Mucosa of gallbladder (tissue), 1 donor: ENCODE measurements at regions not wholly inside any gene's neighbourhood (a gene's known extent, or its start where the extent isn't known, plus 50 kb on each side); places are given as distances from the start of the nearest gene placed in this dataset.
A peak's percentile ranks its signal among the peaks of the same experiment; 100 is the strongest.

Experiments used
- DNase-seq: peaks from one replicate; pipeline ENCODE4 v3.0.0-alpha.2; 2020; ENCODE audit warnings: low spot score
- donor health status: DM: no; HTN: no; CAD: no.

GRCh38 chr7:52700349-52700748, 335.1 kb upstream of the POM121L12 start:
- DNase-seq, result no peak

DNA sequence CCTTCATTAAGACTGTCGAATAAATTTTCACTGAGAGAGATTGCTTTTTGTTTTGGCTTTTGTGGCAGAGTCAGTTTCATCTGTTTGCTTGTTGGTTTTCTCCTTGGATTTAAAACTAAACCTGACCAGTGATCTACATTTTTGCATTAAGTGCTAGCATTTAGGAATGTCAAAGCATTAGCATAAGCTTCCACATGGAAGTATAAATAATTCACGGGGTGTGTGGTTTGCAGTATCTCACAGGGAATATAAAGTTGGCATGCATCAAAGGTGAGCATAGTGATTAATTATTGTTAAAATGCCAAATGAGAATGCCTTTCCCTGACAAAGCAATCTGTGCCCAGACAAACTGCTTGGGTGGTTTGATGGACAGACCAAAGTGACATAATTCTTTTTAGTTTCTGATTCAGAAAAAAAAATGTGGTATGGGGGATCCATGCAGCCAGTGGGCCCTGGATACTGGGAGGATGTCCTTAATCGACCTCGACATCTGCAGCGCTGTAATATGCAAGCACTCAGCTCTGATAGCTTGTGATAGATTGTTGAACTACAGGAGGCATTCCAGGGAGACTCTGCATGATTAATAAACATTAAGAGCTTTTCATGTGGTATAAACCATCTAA, 339.3 kb upstream of the POM121L12 start:
- no peak for DNase-seq

DNA sequence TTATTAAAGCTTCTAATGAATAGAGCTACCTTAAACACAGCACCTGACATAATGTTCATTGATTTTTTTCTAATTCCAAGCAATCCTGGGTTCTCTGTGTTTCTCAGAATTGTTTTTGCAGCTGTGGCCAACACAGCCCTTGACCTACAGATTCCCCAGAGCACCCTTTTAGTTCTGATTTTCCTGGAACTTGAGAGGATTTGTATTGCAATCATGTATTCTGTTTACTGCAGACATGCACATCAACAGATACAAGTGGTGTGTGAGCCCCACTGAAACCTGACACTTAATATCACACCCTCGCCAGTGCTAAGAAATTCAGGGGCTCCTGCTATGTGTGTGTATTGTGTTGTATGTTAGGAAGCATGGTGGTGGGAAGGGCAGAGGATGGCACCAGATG, 344.2 kb upstream of the POM121L12 start:
- DNase-seq, result no peak

- DNase-seq, result no peak
Measured at GRCh38 chr7:52689912-52690311, 345.5 kb upstream of the POM121L12 start.

DNA sequence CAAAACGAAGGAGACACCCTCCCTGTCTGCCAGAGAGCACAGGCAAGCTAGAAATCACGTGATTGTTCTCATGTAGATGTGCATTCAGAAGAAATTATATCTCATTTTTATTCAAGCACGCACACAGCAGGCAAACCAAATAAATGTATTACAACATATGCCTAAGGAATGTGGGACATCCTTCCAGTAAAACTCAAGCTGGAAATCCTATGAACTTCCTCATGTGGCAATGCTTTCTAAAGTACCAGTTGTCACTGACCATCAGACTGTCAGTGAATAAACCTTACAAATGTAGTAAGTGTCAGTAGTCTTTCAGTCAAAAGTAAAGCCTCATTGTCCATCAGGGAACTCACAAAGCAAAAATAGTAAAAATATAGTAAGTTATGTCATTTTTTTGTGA, 350.1 kb upstream of the POM121L12 start:
- DNase-seq, result no peak

DNA sequence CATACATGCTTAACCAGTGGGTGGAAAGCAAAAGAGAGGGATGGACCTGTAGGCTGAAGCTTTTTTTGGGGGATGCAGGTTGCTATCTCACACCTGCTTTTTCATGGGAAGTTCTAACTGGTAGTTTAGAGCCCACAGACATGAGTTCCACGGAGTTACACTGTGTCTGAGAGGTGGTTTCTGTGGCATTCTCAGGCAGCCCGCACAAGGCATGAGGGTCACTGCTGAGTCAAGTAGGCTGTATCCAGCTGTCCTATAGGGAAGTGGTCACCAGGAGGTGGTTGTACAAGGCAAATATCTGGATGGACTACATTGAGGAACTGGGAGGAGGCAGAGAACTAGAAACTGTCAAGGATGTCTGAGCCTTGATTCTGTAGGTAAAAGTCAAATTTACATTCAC, 351.0 kb upstream of the POM121L12 start:
- no peak for DNase-seq

DNA sequence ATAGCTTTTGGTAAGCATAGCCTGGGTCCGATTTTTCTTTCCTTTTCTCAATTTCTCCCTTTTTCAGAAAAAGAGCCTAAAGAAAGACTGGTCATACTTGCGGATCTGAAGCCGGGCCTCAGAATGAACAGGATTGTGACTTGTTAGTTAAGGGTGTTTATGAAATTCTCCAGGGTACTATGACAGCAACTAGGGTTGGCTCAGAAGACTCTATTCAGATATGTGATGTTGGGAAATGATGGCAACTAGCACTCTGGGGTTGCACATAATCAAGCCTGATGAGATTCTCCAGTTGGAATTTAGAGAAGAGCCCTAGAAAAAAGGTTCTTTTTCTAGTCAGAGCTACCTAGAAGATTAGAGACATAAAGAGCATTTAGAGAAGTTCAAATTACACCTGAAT, 352.4 kb upstream of the POM121L12 start:
- no peak for DNase-seq

DNA sequence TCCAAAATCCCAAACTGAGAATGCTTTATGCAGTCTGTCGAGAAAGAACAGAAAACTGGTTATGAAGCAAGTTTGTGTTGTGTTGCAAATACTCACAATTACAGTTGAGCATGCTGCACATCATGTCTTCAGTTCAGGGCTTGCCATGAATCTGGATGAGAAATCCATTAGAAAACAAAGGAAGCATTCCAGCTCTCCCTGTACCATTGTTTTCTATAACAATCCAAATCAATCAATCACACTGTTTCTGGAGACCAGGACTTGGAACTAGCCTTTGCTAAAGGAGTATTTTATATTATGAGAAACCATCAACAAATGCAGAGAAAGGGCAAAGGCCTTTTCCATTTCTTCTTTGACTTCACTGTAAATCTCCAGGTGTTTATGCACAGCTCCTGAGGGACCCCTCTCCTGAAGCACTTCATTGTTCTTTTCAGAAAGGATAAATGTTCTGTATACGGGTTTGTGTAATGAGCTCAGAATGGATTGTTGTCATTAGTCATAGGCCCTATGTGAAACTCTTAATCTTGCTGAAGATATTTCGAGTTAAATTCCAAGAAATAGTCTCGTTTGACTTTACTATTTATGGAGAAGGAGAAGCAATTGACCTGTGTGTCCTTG, 364.7 kb upstream of the POM121L12 start:
- no peak for DNase-seq

GRCh38 chr7:52669031-52669430, 366.4 kb upstream of the POM121L12 start:
- no peak for DNase-seq

DNA sequence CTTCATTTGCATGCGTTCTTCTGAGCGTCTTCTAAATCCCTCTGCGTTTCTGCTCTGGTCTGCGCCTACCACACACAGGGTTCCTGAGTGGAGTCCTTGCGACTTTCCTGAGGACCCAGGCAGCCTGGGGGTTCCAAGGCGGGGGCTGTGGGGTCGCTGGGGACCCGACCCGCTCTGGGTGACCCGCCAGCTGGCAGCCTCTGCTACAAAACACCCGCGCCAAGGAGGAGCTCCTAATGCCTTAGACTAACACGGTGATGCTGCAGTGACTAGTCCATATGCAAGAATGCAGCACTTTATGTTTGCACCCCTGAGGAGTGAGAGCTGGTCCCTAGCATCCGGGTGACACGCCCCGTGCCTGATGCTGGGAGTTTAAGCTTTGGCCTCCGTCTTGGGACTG, 367.0 kb upstream of the POM121L12 start:
- no peak for DNase-seq

DNA sequence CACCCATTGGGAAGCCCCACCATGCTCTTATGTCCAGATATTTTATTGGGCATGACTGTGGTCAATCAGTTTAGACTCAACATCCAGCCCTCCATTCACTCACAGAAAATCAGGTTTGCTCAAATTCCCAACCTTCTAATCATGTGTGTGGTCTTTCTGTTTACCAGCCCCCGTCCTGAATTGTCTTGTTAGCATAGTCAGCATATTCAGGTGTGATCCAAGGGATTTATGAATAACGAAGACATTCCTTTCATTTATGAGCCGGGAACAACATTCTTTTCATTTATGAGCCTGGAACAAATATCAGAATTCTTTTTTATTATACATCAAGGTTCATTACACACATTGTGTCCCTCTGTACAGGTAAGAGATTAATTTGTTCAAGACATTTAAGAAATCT, 376.3 kb upstream of the POM121L12 start:
- no peak for DNase-seq

DNA sequence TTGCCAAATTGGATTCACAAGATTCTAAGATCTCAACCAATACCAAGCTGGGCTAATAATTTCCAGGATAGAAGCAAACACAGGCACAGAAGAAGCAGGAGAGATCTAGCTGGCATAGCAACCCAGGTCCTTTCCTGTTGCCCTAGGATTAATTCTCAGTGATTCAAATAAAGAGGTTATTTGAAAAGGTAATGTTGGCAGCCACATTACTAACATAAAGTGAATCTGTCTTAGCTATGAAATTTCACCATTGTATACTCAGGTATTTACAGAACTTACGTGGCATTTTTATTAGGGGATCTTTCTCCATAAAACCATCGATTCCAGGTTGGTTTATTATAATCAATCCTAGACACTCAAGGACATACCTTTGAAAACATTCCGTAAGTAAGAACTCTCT, 379.3 kb upstream of the POM121L12 start:
- DNase-seq, result no peak

- DNase-seq, result no peak
Measured at GRCh38 chr7:52652621-52653020, 382.8 kb upstream of the POM121L12 start.

GRCh38 chr7:52648872-52649271, 386.6 kb upstream of the POM121L12 start:
- no peak for DNase-seq

GRCh38 chr7:52647046-52647445, 388.4 kb upstream of the POM121L12 start:
- no peak for DNase-seq

DNA sequence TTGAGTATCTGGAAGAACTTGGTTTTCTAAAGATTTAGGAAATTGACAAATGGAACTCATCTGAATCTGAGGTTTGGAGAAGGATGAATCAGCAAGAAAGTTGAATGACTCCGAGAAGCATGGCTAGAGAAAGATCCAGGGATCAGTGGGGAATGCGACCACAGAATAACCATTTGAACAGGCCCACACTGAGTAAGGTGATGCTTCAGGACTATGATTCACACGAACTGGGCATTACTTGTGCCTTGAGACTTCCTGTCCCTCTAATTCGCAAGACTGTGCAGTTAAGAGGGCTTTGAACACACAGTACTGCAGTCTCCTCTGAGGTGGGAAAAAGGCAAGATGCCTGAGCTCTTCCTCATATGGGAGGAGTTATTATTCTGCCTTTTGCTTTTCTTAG, 395.5 kb upstream of the POM121L12 start:
- DNase-seq, result no peak

- DNase-seq, result no peak
Measured at GRCh38 chr7:52639126-52639525, 396.3 kb upstream of the POM121L12 start.

DNA sequence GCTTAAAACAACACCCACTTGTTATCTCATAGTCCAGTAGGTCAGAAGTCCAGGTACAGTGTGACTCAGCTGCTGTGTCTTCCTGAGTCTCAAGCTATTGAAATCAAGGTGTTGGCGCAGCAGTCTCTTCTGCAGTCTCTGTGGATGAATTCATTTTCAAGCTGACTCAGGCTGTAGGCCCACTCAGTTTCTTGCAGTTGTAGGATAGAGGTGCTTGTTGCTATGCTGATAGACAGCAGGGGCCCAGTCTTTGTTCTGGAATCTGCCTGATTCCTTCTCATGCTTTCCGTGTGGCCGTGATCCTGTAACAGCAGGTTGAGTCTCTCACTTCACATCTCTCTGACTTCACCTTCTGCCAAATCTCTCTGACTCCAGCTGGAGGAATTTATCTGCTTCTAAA, 400.4 kb upstream of the POM121L12 start:
- peak; percentile 54 for DNase-seq

DNA sequence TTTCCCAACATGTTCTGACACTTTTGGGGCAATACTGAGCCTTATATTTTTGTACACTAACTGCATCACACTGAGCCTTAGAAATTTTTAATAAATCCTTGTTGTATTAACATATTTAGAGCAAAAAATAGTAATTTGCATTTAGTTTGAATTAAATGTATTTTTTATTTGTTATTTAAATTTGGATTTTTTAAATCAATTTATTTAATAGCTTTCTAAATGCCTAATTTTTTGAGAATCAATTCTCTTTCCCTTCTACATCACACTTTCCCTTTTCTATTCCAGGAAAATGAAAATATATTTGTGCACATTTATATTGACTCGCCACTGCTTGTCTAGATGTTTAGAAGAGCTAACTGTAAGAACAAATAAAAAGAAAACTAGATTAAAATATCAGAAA, 414.6 kb upstream of the POM121L12 start:
- DNase-seq, result no peak

DNA sequence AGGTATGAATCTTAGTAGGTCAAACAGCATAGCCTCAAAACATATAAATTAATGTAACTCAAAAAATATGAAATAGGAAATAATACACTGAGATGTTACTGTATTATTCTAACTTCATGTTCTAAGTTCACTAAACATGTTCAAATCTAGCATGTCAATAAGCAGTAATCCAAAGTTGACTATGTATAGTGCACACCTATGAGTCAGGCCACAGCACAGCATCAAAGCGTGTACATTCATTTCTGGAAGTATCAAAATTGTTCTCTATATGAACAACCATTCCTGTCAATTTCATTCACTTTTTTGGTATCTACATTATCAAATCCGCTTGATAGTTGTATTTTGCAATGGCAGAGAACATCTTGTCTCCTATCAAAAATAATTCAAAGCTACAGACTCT, 418.9 kb upstream of the POM121L12 start:
- DNase-seq, result no peak

DNA sequence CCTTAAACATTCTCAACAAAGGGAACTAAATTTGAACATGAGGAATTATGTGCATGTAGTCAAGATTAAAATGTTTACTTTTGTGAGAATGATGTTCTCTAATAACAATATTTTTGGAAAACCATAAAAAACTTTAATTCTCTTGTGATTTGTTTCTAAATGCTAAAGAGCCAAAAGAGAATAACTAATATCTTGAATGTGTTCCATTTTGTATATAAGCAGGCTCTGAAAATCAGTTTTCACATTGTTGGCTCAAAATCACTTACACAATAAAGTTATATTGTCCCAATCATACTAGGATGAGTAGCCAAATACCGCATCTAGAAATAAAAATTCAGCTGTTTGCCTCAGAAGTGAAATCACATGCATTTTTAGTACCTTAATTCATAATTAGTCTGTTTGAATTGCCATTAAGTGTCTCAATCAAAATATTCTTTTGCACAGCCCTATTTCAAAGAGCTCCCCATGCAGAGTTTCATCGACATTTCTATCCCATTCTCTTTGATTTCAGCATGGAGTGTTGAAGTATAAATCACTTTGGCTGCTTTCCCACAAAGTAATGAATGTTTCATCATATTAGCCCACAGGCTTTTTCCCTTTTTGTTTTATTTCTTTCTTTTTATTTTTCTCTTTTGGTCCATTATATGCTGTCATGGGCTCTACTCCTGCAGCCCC, 420.3 kb upstream of the POM121L12 start:
- DNase-seq, result no peak

GRCh38 chr7:52609511-52609910, 425.9 kb upstream of the POM121L12 start:
- no peak for DNase-seq

DNA sequence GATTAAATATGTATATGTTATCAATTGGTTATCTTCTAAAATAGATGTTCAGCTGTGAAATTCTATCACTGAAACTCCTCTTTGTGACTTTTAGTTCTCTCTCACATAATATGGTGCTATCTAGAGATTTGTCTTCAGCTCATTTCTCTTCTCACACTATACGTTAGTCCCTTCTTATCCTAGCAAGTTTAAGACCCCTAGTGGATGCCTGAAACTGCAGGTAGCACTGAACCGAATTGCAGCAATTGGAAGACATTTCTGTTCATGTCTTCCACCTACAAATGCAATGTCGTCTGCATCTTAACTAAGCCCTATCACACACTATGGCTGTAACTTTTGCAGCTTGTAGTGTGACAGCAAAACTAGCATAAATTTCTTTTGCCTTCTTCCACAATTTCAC, 442.7 kb upstream of the POM121L12 start:
- DNase-seq, result no peak

GRCh38 chr7:52586704-52587103, 448.7 kb upstream of the POM121L12 start:
- DNase-seq, result no peak
